SK-N-MC (cell line): ENCODE measurements at regions not wholly inside any gene's neighbourhood (a gene's known extent, or its start where the extent isn't known, plus 50 kb on each side); places are given as distances from the start of the nearest gene placed in this dataset.

Experiments
- DNase-seq: peaks from one replicate; pipeline ENCODE4 v3.0.0-alpha.2; 2011; ENCODE audit warnings: low read depth, low spot score
- H3K27ac ChIP-seq: fragments of 200-600 bp; sonication (generic); 2 replicates; pipeline ENCODE4 v1.5.1; 2016; ENCODE audit warnings: mixed run types
- H3K36me3 ChIP-seq: fragments of 200-600 bp; sonication (generic); 2 replicates; pipeline ENCODE4 v1.6.1; 2017; ENCODE audit warnings: antibody characterized with exemption, low read length, mixed read lengths; ENCODE audit not compliant: insufficient read depth
- H3K4me3 ChIP-seq: fragments of 200-600 bp; sonication (generic); 2 replicates; pipeline ENCODE4 v1.5.1; 2016
- H3K9ac ChIP-seq: fragments of 200-600 bp; sonication (generic); 2 replicates; pipeline ENCODE4 v1.8.0; 2017; ENCODE audit warnings: mixed run types, mixed read lengths; ENCODE audit not compliant: insufficient read length
- H3K9me3 ChIP-seq: fragments of 200-600 bp; sonication (generic); 2 replicates; pipeline ENCODE4 v1.6.1; 2017; ENCODE audit warnings: low read depth, mild to moderate bottlenecking, antibody characterized with exemption, low read length, moderate library complexity, mixed read lengths
- EZH2 ChIP-seq: fragments of 200-600 bp; sonication (generic); IDR thresholded peaks from one replicate; pipeline ENCODE4 v1.6.1; 2017; ENCODE audit warnings: antibody characterized with exemption
- FOXP2 ChIP-seq: optimal IDR thresholded peaks from 2 replicates; pipeline ENCODE3; 2011; ENCODE audit warnings: mild to moderate bottlenecking, moderate library complexity; ENCODE audit not compliant: insufficient read depth; ENCODE audit errors: extremely low read length, control extremely low read depth
- POLR2AphosphoS5 ChIP-seq: IDR thresholded peaks from 2 replicates; pipeline ENCODE4 v1.6.1; 2012; ENCODE audit warnings: mild to moderate bottlenecking, low read depth, low read length, borderline replicate concordance

- no peak overlapping the region for H3K4me3 ChIP-seq
- no peaks in the 10 kb centered on the region for H3K36me3 ChIP-seq
- no peaks in the 10 kb centered on the region for H3K9me3 ChIP-seq
- DNase-seq, result no peak
- H3K9ac ChIP-seq, result no peak overlapping the region
- TF ChIP-seq FOXP2 (no peak), POLR2AphosphoS5 (no peak), EZH2 (no peak)
- H3K27ac ChIP-seq, result no peak overlapping the region
These were observed 163.6 kb upstream of the ZNF536 start for GRCh38 chr19:30208436-30209060.

- TF ChIP-seq POLR2AphosphoS5, result no peak
- no peak for TF ChIP-seq FOXP2
- TF ChIP-seq EZH2, result no peak
- H3K4me3 ChIP-seq, result no peak overlapping the region
- DNase-seq, result no peak
These were observed 162.3 kb upstream of the ZNF536 start for GRCh38 chr19:30209617-30210600.

GRCh38 chr19:30212574-30212973 lies 159.6 kb upstream of the ZNF536 start:
- Histone ChIP-seq H3K9ac (no peak overlapping the region), H3K27ac (no peak overlapping the region), H3K4me3 (no peak overlapping the region), H3K36me3 (no peaks in the 10 kb centered on the region), H3K9me3 (no peaks in the 10 kb centered on the region)
- TF ChIP-seq FOXP2 (no peak), POLR2AphosphoS5 (no peak), EZH2 (no peak)
- no peak for DNase-seq

More at GRCh38 chr19:30209617-30210600, 162.3 kb upstream of the ZNF536 start:
- H3K9me3 ChIP-seq, result no peaks in the 10 kb centered on the region
- H3K27ac ChIP-seq, result no peak overlapping the region
- H3K36me3 ChIP-seq, result no peaks in the 10 kb centered on the region
- no peak overlapping the region for H3K9ac ChIP-seq

- H3K36me3 ChIP-seq, result no peaks in the 10 kb centered on the region
- no peaks in the 10 kb centered on the region for H3K9me3 ChIP-seq
- DNase-seq, result no peak
- no peak overlapping the region for H3K4me3 ChIP-seq
- no peak overlapping the region for H3K27ac ChIP-seq
- no peak overlapping the region for H3K9ac ChIP-seq
- TF ChIP-seq FOXP2, result no peak
- TF ChIP-seq EZH2, result no peak
- no peak for TF ChIP-seq POLR2AphosphoS5
These were observed 157.5 kb upstream of the ZNF536 start for GRCh38 chr19:30214651-30215051.

- no peak overlapping the region for H3K27ac ChIP-seq
- no peaks in the 10 kb centered on the region for H3K9me3 ChIP-seq
- H3K4me3 ChIP-seq, result no peak overlapping the region
- no peak for TF ChIP-seq POLR2AphosphoS5
- no peak for TF ChIP-seq FOXP2
- TF ChIP-seq EZH2, result no peak
- no peaks in the 10 kb centered on the region for H3K36me3 ChIP-seq
- no peak for DNase-seq
- H3K9ac ChIP-seq, result no peak overlapping the region
These were observed 156.9 kb upstream of the ZNF536 start for GRCh38 chr19:30215248-30215647.

- Histone ChIP-seq H3K9ac (no peak overlapping the region), H3K4me3 (no peak overlapping the region), H3K36me3 (no peaks in the 10 kb centered on the region), H3K9me3 (no peaks in the 10 kb centered on the region), H3K27ac (no peak overlapping the region)
- no peak for DNase-seq
- TF ChIP-seq EZH2, result no peak
- no peak for TF ChIP-seq POLR2AphosphoS5
- no peak for TF ChIP-seq FOXP2
These were observed 155.7 kb upstream of the ZNF536 start for GRCh38 chr19:30216453-30216852.

GRCh38 chr19:30217461-30217860 lies 154.7 kb upstream of the ZNF536 start:
- no peaks in the 10 kb centered on the region for H3K9me3 ChIP-seq
- H3K9ac ChIP-seq, result no peak overlapping the region
- H3K4me3 ChIP-seq, result no peak overlapping the region
- TF ChIP-seq FOXP2, result no peak
- no peak for TF ChIP-seq EZH2
- no peak for TF ChIP-seq POLR2AphosphoS5
- H3K27ac ChIP-seq, result no peak overlapping the region
- DNase-seq, result no peak
- no peaks in the 10 kb centered on the region for H3K36me3 ChIP-seq

GRCh38 chr19:30219702-30220101 lies 152.5 kb upstream of the ZNF536 start:
- DNase-seq, result no peak
- H3K36me3 ChIP-seq, result no peaks in the 10 kb centered on the region
- no peak overlapping the region for H3K27ac ChIP-seq

More at GRCh38 chr19:30219702-30220101, 152.5 kb upstream of the ZNF536 start:
- no peak for TF ChIP-seq EZH2
- TF ChIP-seq FOXP2, result no peak
- no peak for TF ChIP-seq POLR2AphosphoS5
- no peak overlapping the region for H3K4me3 ChIP-seq
- no peak overlapping the region for H3K9ac ChIP-seq
- no peaks in the 10 kb centered on the region for H3K9me3 ChIP-seq
